ENCODE measurements at regions not wholly inside any gene's neighbourhood (a gene's known extent, or its start where the extent isn't known, plus 50 kb on each side); places are given as distances from the start of the nearest gene placed in this dataset.

DNA sequence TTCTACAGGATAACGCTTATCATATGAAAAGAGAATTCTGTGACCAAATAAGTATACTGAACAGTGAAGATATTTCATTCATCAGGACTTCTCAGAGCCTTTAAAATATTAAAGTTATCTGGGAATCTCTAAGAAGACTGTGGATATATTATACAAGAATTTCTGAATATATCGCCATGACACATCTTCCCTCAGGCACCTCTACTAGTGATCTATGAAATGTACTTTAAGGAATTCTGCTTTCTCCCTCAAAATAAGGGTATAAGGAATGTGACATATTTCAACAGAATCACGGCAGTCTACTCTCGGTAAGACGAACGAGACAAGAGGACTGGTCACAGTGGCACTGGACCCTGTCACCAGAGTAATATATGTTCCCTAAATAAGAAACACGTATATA lies 504.2 kb upstream of the PHF14 start:
- no peak for TF ChIP-seq CTCF (IDR thresholded peaks at IDR 0.05)
- no peaks in the 10 kb centered on the region for H3K27me3 ChIP-seq
- no peak overlapping the region for H3K4me3 ChIP-seq
- H3K9me3 ChIP-seq, result no peaks in the 10 kb centered on the region
- no peak for DNase-seq
- H3K27ac ChIP-seq, result no peak overlapping the region
- intact Hi-C loops (cut with DNase I; ENCODE audit: low total_unique reads), result no loop called here
- no peaks in the 10 kb centered on the region for H3K36me3 ChIP-seq
- no peaks in the 10 kb centered on the region for H3K4me1 ChIP-seq

DNA sequence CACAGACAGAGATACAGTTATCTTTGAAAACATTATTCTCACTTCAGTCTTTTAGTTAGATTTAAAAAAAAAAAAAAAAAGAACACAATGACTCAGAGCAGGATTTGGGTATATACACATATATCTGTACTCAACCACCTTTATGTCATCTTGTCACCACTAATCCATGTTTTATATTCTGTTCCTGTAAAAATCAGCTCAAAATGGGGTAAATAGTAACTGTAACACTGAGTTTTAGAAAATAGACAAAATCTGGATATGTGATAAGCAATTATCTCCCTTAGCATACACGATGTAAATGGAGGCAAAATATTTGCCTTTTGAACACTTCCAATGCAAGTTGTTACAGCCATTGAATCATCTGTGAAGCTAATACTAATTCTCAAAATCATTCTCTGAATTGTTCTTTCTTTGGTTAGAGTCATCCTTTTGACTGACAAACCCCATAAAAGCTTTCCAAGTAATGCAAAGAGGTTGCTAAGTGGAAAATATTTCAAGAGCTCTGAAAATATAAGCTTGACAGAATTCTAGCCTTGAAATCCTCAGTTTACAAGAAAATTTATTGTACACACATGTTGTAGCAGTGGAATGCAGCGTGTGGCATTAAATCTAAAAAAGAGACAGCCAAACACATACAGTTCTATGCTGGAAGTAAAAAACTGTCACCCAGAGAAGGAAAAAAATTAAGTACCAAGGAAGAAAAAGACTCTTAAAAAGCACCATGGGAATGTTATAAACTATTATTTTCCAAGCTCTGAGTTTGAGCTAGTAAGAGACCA lies 502.2 kb upstream of the PHF14 start:
- Histone ChIP-seq H3K36me3 (no peaks in the 10 kb centered on the region), H3K9me3 (no peaks in the 10 kb centered on the region), H3K27ac (no peak overlapping the region), H3K27me3 (no peaks in the 10 kb centered on the region), H3K4me3 (no peak overlapping the region), H3K4me1 (no peaks in the 10 kb centered on the region)
- no peak for TF ChIP-seq CTCF (IDR thresholded peaks at IDR 0.05)
- DNase-seq, result no peak
- intact Hi-C loops (cut with DNase I; ENCODE audit: low total_unique reads), result no loop called here

GRCh38 chr7:10472115-10472514 lies 501.6 kb upstream of the PHF14 start:
- Histone ChIP-seq H3K9me3 (no peaks in the 10 kb centered on the region), H3K36me3 (no peaks in the 10 kb centered on the region), H3K4me3 (no peak overlapping the region), H3K27ac (no peak overlapping the region), H3K27me3 (peaks cover 0 to 5% of the 10 kb centered on the region in 2 donors), H3K4me1 (no peaks in the 10 kb centered on the region)
- intact Hi-C loops (cut with DNase I; ENCODE audit: low total_unique reads), result no loop called here
- DNase-seq, result no peak
- no peak for TF ChIP-seq CTCF (IDR thresholded peaks at IDR 0.05)

- Histone ChIP-seq H3K4me3 (no peak overlapping the region), H3K4me1 (no peaks in the 10 kb centered on the region), H3K9me3 (no peaks in the 10 kb centered on the region), H3K27ac (no peak overlapping the region), H3K27me3 (peaks cover 0 to 5% of the 10 kb centered on the region in 2 donors), H3K36me3 (no peaks in the 10 kb centered on the region)
- no peak for DNase-seq
- intact Hi-C loops (cut with DNase I; ENCODE audit: low total_unique reads), result no loop called here
- TF ChIP-seq CTCF (IDR thresholded peaks at IDR 0.05), result no peak
Observed at GRCh38 chr7:10473569-10473968, 500.1 kb upstream of the PHF14 start.

DNA sequence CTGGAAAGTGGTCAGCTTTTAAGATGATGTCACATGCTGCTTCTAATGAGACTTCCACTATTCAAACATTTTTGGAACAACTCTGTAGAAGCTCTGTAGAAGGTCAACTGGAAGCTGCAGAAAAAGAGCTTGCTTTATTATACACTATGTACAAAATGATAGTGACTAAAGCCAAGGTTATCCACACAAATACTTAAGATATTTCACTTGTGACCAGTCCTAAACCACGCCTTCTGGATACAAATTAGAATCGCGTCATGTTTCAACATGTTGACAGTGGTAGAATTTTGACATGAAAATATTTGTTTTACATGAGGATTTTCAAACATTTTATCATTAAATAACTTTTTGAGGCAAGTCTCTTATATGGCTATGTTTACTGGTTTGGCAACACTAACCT lies 499.6 kb upstream of the PHF14 start:
- no peak for DNase-seq
- intact Hi-C loops (cut with DNase I; ENCODE audit: low total_unique reads), result no loop called here
- Histone ChIP-seq H3K4me1 (no peaks in the 10 kb centered on the region), H3K27ac (no peak overlapping the region), H3K4me3 (no peak overlapping the region), H3K36me3 (no peaks in the 10 kb centered on the region), H3K9me3 (no peaks in the 10 kb centered on the region), H3K27me3 (peaks cover 0 to 5% of the 10 kb centered on the region in 2 donors)
- TF ChIP-seq CTCF (IDR thresholded peaks at IDR 0.05), result no peak

Measured in tibial artery (tissue), 4 donors.